GM23338 (cell line): ENCODE measurements at regions not wholly inside any gene's neighbourhood (a gene's known extent, or its start where the extent isn't known, plus 50 kb on each side); places are given as distances from the start of the nearest gene placed in this dataset.

Experiments used
- CREB1 ChIP-seq: fragments of 250-450 bp; sonication (Bioruptor Pico); IDR thresholded peaks from 2 replicates; pipeline ENCODE4 v1.5.0; 2020; ENCODE audit warnings: low read depth, mild to moderate bottlenecking, moderate library complexity
- CTCF ChIP-seq, 2 experiments: fragments of 200-600 bp in 1 of 2; sonication (generic) in 1 of 2; conservative IDR thresholded peaks; 2 replicates each; pipeline versions ENCODE4 v1.5.1 to v1.6.1; 2016 to 2017; ENCODE audit warnings: antibody characterized with exemption in 2 of 2, low read depth in 2 of 2, mild to moderate bottlenecking in 2 of 2, moderate library complexity in 1 of 2
- EZH2 ChIP-seq: fragments of 200-600 bp; sonication (generic); IDR thresholded peaks from one replicate; pipeline ENCODE4 v1.8.0; 2017; ENCODE audit warnings: antibody characterized with exemption, mild to moderate bottlenecking, low read depth; ENCODE audit not compliant: unreplicated experiment
- EZH2phosphoT487 ChIP-seq: fragments of 200-600 bp; sonication (generic); IDR thresholded peaks from one replicate; pipeline ENCODE4 v1.8.1; 2018; ENCODE audit warnings: antibody characterized with exemption; ENCODE audit not compliant: unreplicated experiment
- JUNB ChIP-seq: IDR thresholded peaks from one replicate; pipeline ENCODE4 v1.6.1; 2016; ENCODE audit warnings: antibody characterized with exemption; ENCODE audit not compliant: unreplicated experiment
- NANOG ChIP-seq: IDR thresholded peaks from 2 replicates; pipeline ENCODE4 v1.6.1; 2016; ENCODE audit warnings: antibody characterized with exemption, borderline replicate concordance
- POLR2AphosphoS5 ChIP-seq: IDR thresholded peaks from 2 replicates; pipeline ENCODE4 v1.6.1; 2016; ENCODE audit warnings: antibody characterized with exemption, low read depth
- REST ChIP-seq: IDR thresholded peaks from one replicate; pipeline ENCODE4 v1.6.1; 2018; ENCODE audit warnings: antibody characterized with exemption; ENCODE audit not compliant: unreplicated experiment
- ZNF114 ChIP-seq: fragments of 250-450 bp; sonication (Bioruptor Pico); IDR thresholded peaks from 2 replicates; pipeline ENCODE4 v1.5.0; 2020; ENCODE audit warnings: mild to moderate bottlenecking, moderate library complexity
- ZNF462 ChIP-seq: fragments of 250-450 bp; sonication (Bioruptor Pico); IDR thresholded peaks from 2 replicates; pipeline ENCODE4 v1.5.0; 2020; ENCODE audit warnings: mild to moderate bottlenecking, moderate library complexity

- TF ChIP-seq CTCF (conservative IDR thresholded peaks at IDR 0.05; ENCODE audit: low read depth in 2 of 2) (no peak), JUNB (no peak), EZH2 (no peak), EZH2phosphoT487 (no peak), NANOG (no peak), POLR2AphosphoS5 (no peak), REST (no peak), ZNF114 (CRISPR knock-in tag) (no peak), CREB1 (CRISPR knock-in tag) (no peak), ZNF462 (CRISPR knock-in tag) (no peak)
Observed at GRCh38 chr16:11460820-11461594, 115.7 kb downstream of the RMI2 start.
